ENCODE measurements at regions not wholly inside any gene's neighbourhood (a gene's known extent, or its start where the extent isn't known, plus 50 kb on each side); places are given as distances from the start of the nearest gene placed in this dataset.

DNA sequence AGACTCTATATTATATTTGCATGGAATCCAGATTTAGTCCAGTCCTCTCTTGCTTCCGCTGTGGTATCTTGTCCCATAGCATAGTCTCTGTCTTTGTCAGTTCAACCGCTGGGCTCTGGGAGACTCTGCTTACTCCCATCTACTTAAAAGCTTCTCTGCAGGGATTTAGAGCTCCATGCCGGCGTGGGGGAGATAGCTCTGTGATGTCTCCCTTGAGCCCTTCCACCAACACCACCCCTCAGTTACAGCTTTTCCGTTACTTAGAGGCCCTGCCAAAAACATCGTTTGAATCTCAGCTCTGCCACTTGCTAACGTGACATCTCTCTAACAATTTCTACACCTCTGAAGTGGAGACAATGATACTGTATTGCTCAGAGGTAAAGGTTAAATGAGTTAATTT, 306.1 kb upstream of the ZNF608 start:
- no peak for TF ChIP-seq CTCF (IDR thresholded peaks at IDR 0.05; ENCODE audit: borderline replicate concordance, control extremely low read depth, extremely low read depth, insufficient read depth, missing control alignments)
- in situ Hi-C loops (cut with MboI; ENCODE audit: low sequenced_read_pairs, unreplicated experiment): no loop called here
- no peak for DNase-seq (ENCODE audit: low spot score)

GRCh38 chr5:125053179-125053578, 306.7 kb upstream of the ZNF608 start:
- no peak for TF ChIP-seq CTCF (IDR thresholded peaks at IDR 0.05; ENCODE audit: borderline replicate concordance, control extremely low read depth, extremely low read depth, insufficient read depth, missing control alignments)
- in situ Hi-C loops (cut with MboI; ENCODE audit: low sequenced_read_pairs, unreplicated experiment): no loop called here
- DNase-seq (ENCODE audit: low spot score): no peak

DNA sequence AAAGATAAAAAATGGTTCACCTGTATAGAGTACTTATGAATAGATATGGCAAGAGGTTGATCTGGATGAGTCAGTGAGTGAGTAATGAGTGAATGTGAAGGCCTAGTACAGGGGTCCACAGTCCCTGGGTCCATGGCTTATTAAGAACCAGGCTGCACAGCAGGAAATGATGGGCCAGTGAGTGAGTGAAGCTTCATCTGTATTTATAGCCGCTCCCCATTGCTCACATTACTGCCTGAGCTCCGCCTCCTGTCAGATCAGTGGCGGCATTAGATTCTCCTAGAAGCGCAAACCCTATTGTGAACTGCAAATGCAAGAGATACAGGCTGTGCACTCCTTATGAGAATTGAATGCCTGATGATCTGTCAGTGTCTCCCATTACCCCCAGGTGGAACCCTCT, 307.7 kb upstream of the ZNF608 start:
- no peak for TF ChIP-seq CTCF (IDR thresholded peaks at IDR 0.05; ENCODE audit: borderline replicate concordance, control extremely low read depth, extremely low read depth, insufficient read depth, missing control alignments)
- no peak for DNase-seq (ENCODE audit: low spot score)
- in situ Hi-C loops (cut with MboI; ENCODE audit: low sequenced_read_pairs, unreplicated experiment): no loop called here

DNA sequence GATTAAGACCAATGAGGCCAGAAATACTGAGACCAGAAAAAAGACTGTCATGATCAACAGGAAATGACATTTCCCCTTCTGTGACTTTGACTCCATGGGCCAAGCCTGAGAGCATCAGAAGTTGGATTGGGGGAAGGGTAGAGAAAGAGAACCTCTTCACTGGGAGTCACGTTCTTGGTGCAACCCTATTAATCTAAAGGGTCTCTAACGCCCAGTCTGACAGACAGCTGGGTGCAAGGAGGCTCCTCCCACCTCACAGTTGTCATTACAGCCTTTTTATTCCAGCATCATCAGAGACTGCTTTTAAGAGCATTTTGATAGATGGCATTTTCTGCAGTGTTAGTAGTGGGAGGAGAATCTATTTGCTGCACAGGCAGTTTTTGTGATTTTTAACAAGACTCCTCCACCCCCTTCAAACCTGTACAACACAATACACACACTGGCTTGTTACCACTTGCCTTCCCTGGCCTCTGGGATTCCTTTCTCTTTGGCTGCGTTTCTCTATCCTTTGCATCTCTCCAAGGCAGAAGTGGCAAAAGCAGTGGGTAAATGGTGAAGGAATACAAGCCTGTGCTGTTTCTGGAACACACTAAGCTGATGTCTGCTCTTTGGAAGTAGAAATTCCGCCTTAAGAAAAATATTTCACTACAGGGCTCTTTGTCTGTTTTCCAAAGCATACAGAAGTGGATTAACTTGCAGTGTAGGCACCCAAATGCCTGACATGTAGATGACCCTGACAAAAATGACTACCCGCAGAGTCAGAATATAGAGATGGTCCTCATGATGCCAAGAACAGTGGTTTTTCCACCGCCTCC, 310.4 kb upstream of the ZNF608 start:
- in situ Hi-C loops (cut with MboI; ENCODE audit: low sequenced_read_pairs, unreplicated experiment): no loop called here
- no peak for TF ChIP-seq CTCF (IDR thresholded peaks at IDR 0.05; ENCODE audit: borderline replicate concordance, control extremely low read depth, extremely low read depth, insufficient read depth, missing control alignments)
- no peak for DNase-seq (ENCODE audit: low spot score)

DNA sequence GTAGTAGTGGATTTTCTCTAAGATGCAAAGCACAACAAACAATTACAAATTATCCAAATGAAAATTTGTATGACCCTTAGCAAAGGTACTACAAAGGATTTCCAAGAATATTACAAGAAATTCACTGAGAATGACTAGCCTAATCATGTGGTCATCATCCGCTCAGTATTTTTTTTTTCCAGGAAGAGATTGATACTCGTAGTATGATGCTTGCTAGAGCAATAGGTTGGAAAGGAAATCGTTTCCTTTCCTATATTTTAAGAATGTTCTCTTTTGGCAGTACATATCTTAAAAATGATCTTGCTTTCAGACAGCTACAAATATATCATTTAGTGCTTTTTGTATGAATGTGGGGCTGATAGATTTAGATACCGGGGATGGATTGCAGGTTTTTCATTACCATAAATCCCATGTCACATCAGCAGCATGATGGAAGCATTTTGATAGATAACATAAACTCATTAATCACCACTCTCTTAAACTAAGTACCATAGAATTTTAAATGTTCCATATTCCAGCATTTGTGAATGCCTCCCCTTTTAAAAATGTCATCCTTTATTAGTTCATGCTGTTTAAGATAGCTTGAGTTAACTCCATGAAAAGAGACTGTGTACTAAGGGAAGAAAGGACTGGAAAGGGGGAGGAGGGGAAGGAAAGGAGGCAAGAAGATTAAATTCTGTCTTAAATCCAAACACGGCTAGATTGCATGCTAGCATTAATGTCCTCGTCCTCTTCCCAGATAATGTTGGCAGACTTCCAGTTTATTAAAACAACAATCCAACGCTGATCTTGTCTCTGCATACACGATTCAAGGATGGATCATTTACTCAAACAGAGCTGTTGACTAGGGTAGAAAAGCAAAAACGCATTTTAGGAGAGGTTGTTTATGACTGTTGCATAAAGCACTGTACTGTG, 311.7 kb upstream of the ZNF608 start:
- in situ Hi-C loops (cut with MboI; ENCODE audit: low sequenced_read_pairs, unreplicated experiment): no loop called here
- TF ChIP-seq CTCF (IDR thresholded peaks at IDR 0.05; ENCODE audit: borderline replicate concordance, control extremely low read depth, extremely low read depth, insufficient read depth, missing control alignments): no peak
- no peak for DNase-seq (ENCODE audit: low spot score)

DNA sequence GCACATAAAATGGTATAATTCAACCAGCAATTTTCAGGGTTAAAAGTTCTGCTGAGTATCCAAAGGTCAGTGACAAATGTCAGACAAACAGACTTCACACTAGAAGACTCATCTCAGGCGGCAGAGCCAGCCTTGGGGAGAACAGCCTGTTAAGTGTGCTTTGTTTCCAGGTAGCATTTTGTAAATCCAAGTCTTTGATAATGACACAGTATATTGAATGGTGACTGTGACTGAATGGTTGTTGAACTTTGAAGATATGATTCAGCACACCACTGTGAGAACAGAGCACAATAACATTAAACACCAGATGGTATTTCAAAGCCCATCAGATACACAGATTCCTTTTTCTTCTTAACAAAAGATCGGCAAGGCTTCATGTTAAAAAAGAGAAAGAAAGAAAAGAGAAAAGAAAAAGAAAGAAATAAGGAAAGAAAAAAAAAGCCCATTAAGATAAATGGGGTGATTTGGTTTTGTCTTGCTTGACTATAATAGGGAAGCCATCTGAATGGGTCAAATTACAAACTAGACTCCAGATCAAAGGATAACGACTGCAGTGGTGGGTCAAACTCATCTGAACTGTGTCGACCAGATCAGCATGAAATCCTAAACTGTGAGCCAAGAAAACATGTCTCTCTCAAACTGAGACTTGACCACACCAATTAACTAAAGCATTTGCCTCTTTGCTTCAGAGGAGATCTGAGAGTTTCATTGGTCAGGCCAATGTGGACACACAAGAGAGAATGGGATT, 313.0 kb upstream of the ZNF608 start:
- in situ Hi-C loops (cut with MboI; ENCODE audit: low sequenced_read_pairs, unreplicated experiment): no loop called here
- no peak for TF ChIP-seq CTCF (IDR thresholded peaks at IDR 0.05; ENCODE audit: borderline replicate concordance, control extremely low read depth, extremely low read depth, insufficient read depth, missing control alignments)
- DNase-seq (ENCODE audit: low spot score): no peak

Measured in GM13976 (cell line).